Skeletal muscle satellite cell (primary cell): ENCODE measurements at regions not wholly inside any gene's neighbourhood (a gene's known extent, or its start where the extent isn't known, plus 50 kb on each side); places are given as distances from the start of the nearest gene placed in this dataset.
A peak's percentile ranks its signal among the peaks of the same experiment; 100 is the strongest.
"Not testable (repeated sequence)": the region's sequence is repeated elsewhere in the genome, so short reads cannot be mapped to it uniquely, and the experiment has no call there.

ENCODE experiments used
- H3K27me3 ChIP-seq: 2 replicates; pipeline ENCODE4 v1.7.0; 2013; ENCODE audit warnings: low read length; ENCODE audit not compliant: control insufficient read depth, insufficient read depth
- H3K36me3 ChIP-seq: 2 replicates; pipeline ENCODE4 v1.7.0; 2013; ENCODE audit warnings: mild to moderate bottlenecking, control low read depth, low read length; ENCODE audit not compliant: insufficient read depth
- H3K4me1 ChIP-seq: 2 replicates; pipeline ENCODE4 v1.7.0; 2013; ENCODE audit warnings: low read length; ENCODE audit not compliant: control insufficient read depth, insufficient read depth
- H3K4me2 ChIP-seq: 2 replicates; pipeline ENCODE4 v1.7.0; 2013; ENCODE audit warnings: mild to moderate bottlenecking, low read length
- H3K4me3 ChIP-seq: 2 replicates; pipeline ENCODE4 v1.7.0; 2013; ENCODE audit warnings: low read length
- H3K9ac ChIP-seq: 2 replicates; pipeline ENCODE4 v1.7.0; 2013; ENCODE audit warnings: mild to moderate bottlenecking, low read depth, low read length, moderate library complexity
- H3K9me3 ChIP-seq: replicated peaks from 2 replicates; pipeline ENCODE4 v1.7.0; 2013; ENCODE audit warnings: mild to moderate bottlenecking, control low read depth, low read length

DNA sequence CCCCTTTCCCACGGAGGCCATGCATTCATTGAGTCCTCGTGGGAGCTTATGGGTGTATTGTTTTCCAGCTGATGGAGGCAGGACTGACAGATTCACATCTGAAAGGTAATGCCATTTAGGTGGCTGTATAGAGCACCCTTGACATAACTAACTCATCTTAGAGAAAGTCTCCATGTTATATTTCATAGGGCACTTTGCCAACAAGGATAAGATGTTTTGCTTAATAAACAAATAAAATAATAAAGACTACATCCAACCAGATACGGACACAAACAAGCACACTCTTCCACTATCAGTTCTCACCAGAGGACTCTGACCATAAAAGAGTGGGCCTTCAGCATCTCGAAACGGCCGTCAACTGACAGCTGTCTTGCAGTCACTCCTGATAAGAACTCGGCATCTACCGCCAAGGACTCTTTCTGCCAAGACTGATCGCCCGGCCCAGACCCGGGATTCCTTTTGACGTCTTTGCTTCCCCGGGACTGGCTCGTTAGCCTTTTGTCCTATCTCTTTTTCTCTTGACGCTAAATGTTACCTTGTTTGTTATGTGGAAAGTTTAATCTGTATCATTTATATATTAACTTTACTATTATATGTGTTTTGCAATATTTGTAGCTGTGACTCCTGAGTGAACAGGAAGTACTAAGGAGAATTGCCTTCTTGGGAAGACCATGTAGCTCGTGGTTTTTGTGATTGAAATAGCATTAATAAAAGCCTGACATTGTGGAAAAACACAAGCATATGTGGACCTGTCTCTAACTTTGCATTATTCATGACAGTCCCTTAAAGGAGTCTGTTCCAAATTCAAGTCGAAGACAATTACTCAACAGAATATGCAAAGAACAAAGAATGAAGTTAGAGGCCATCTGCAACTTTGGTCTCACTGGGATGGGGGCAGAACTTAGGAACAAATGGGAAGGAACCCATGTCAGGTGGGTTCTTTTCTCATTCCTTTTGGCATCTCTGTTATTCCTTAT is 195.1 kb downstream of the LPIN1 start:
- Histone ChIP-seq H3K4me1 (no peaks in the 10 kb centered on the region), H3K9ac (no peak overlapping the region), H3K9me3 (no peaks in the 10 kb centered on the region), H3K36me3 (no peaks in the 10 kb centered on the region), H3K4me2 (no peak overlapping the region), H3K27me3 (no peaks in the 10 kb centered on the region), H3K4me3 (no peak overlapping the region)

DNA sequence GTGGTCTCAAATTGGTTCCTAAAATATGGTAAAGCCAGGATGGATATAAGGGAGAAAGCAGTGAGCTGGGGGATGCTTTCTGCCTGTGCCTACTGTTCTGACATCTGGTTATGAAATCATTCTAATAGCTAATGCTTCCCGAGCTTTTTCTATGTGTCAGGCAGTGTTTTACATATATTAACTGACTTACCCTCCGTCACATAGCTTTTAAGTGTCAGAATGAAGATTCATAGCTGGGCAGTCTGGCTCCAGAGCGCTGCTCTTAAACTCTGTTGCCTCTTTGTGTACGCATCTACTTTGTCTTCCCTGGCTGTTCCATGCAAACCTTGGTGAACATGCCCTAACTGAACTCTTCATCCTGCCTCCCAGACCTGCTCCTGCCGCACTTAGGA is 195.7 kb downstream of the LPIN1 start:
- Histone ChIP-seq H3K4me2 (no peak overlapping the region), H3K4me1 (no peaks in the 10 kb centered on the region), H3K36me3 (no peaks in the 10 kb centered on the region), H3K4me3 (no peak overlapping the region), H3K9me3 (no peaks in the 10 kb centered on the region), H3K9ac (no peak overlapping the region), H3K27me3 (no peaks in the 10 kb centered on the region)

DNA sequence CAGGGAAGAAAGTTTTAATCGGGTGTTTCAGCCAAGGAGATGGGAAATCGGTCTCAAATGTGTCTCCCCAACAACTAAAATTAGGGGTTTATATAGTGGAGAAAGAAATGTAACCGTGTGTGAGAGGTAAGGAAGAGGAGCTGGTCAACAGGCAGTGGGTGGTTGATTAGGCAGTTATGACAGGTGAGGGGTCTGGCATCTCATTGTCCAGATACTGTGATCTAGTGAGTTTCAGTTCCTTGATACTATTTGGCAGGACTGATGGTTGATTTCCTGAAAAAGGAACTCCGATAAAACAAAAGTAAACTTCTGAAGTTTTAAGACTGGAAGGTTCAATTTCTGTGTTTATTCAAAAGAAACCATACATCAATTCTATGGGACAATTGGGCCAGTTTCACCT is 197.9 kb downstream of the LPIN1 start:
- H3K4me1 ChIP-seq = no peaks in the 10 kb centered on the region
- no peak overlapping the region for H3K9ac ChIP-seq
- no peaks in the 10 kb centered on the region for H3K9me3 ChIP-seq
- no peak overlapping the region for H3K4me2 ChIP-seq
- H3K4me3 ChIP-seq = no peak overlapping the region
- no peaks in the 10 kb centered on the region for H3K27me3 ChIP-seq
- no peaks in the 10 kb centered on the region for H3K36me3 ChIP-seq

DNA sequence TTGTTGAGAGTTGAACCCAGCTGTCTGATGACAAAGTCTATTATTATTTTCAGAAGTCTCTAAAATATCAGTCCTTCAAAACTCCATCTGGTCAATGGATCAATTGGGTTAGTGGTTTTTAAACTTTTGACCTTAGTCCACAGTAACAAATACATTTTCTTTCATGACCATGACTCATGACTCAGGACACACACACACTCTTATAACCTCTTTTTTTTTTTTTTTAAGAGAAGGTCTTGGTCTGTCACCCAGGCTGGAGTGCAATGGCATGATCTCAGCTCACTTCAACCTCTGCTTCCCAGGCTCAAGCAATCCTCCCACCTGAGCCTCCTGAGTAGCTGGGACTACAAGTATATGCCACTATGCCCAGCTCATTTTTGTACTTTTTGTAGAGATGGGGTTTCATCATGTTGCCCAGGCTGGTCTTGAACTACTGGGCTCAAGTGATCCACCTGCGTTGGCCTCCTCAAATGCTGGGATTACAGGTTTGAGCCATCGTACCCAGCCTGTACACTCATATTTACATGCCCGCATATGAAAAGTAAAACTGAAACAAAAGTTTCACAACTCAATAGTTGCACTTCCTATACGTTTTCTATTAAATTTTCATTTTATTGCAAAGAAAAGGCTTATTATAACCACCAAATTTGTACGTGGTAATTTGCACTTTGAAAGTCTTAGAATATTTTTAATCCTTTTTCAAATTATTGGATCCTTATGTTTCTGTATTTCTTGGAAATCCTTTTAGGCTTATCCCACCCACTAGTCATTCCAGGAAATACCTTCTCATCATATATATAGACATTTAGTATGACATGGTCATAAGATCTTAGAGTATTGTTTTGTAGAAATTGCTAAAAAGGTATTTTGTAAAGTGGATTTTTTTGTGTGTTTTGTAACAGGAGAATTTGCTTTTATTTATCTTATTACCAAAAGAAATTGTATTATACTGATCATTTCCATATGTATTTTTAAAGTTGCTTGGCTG is 199.0 kb downstream of the LPIN1 start:
- Histone ChIP-seq H3K36me3 (no peaks in the 10 kb centered on the region), H3K4me3 (no peak overlapping the region), H3K27me3 (no peaks in the 10 kb centered on the region), H3K4me1 (no peaks in the 10 kb centered on the region), H3K4me2 (no peak overlapping the region), H3K9me3 (no peaks in the 10 kb centered on the region), H3K9ac (no peak overlapping the region)

DNA sequence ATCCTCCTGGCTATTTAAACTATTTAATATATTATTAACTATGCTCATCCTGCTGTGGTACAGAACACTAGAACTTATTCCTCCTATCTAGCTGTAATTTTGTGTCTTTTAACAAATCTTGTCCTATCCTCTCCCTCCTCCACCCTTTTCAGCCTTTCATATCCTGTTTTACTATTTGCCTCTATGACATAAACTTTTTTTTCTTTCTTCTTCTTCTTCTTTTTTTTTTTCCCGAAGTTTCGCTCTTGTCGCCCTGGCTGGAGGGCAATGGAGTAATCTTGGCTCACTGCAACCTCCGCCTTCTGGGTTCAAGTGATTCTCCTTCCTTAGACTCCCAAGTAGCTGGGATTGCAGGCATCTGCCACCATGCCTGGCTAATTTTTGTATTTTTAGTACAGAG is 201.5 kb downstream of the LPIN1 start:
- Histone ChIP-seq H3K36me3 (no peaks in the 10 kb centered on the region), H3K4me2 (no peak overlapping the region), H3K9me3 (no peaks in the 10 kb centered on the region), H3K27me3 (no peaks in the 10 kb centered on the region), H3K4me3 (no peak overlapping the region), H3K4me1 (no peaks in the 10 kb centered on the region), H3K9ac (no peak overlapping the region)

DNA sequence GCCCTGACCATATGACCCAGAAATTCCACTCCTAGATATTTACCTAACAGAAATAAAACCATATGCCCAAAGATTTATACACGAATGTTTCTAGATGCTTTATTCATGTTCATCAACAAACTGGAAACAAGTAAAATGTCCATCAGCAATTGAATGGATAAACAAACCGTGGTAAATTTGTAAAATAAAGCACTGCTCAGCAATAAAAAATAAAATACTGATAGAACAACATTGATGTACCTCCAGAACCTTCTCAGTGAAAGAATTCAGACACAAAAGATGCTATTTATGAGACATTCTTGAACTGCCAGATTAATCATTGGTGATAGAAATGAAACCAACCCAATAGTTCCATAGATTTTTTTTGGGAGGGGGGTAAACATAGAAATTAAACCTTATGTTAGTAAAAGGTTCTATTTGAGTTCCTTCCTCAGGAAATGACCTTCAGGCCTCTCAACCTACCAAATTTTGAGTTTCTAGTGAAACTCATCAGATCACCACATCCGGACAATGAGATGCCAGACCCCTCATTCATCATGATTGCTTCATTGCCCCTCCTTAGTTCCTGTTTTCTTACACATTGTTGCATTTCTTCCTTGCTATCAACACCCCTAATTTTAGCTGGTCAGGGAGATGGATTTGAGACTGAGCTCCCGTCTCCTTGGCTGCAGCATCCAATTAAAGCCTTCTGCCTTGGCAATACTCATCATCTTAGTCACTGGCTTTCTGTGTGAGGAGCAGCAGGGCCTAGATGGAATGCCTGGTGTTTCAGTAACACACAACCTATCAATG is 203.5 kb downstream of the LPIN1 start:
- H3K4me2 ChIP-seq = no peak overlapping the region
- H3K9me3 ChIP-seq = no peaks in the 10 kb centered on the region
- no peaks in the 10 kb centered on the region for H3K27me3 ChIP-seq
- no peaks in the 10 kb centered on the region for H3K36me3 ChIP-seq
- no peak overlapping the region for H3K4me3 ChIP-seq
- no peaks in the 10 kb centered on the region for H3K4me1 ChIP-seq
- no peak overlapping the region for H3K9ac ChIP-seq

DNA sequence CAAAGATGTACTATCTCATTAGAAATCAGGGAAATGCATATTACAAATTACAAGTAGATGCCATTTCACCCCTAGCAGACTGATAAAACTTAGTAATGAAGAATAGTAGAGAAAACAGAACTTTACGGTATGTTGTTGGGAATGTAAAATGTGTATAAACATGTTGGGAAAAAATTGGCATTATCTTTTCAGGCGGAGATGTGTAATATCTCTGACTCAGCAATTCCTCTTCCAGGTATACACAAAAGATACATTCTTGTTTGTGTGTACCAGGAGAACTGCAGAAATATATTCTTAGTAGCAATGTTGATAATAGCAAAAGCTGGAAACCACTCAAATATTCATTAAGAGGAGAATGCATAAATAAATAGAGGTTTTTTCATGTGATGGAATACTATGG is 204.5 kb downstream of the LPIN1 start:
- Histone ChIP-seq H3K4me2 (no peak overlapping the region), H3K27me3 (peaks cover 5% of the 10 kb centered on the region), H3K36me3 (no peaks in the 10 kb centered on the region), H3K4me3 (no peak overlapping the region), H3K9ac (no peak overlapping the region), H3K4me1 (peaks cover 6% of the 10 kb centered on the region), H3K9me3 (no peaks in the 10 kb centered on the region)

DNA sequence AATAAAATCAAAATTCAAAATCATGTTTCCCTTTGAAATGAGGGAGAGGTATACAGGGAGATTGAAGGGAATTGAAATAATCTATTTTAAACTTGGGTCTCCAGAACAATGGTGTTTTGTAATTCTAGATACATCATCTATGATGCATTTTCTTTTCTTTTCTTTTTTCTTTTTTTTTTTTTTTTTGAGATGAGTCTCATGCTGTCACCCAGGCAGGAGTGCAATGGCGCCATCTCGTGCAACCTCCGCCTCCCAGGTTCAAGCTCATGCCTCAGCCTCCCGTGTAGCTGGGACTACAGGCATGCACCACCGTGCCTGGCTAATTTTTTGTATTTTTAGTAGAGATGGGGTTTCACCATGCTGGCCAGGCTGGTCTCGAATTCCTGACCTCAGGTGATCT is 205.1 kb downstream of the LPIN1 start:
- H3K4me2 ChIP-seq, H3K4me3 ChIP-seq, H3K9me3 ChIP-seq, H3K27me3 ChIP-seq, H3K4me1 ChIP-seq, H3K9ac ChIP-seq, H3K36me3 ChIP-seq: not testable (repeated sequence)

DNA sequence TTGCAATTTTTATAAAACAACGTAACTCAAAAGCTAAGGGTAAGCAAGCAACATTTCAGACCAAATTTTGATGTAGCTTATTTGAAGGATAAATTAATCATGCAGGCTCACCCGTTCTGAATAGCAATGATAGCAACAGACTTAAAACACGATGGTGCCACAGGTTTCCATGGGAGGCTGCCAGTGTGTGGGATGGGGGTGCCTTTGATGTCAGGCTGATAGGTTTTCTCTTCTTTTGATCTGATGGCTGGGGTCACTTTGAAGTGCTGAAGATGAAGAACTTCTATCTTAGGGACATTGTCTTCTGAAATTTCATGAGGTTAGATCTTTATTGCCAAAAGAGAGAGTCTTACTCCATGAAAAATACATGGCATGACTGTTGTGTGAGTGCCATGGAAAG is 206.8 kb downstream of the LPIN1 start:
- H3K4me1 ChIP-seq = peaks cover 9% of the 10 kb centered on the region
- H3K4me2 ChIP-seq = no peak overlapping the region
- H3K36me3 ChIP-seq = no peaks in the 10 kb centered on the region
- peaks cover 9% of the 10 kb centered on the region for H3K27me3 ChIP-seq
- no peak overlapping the region for H3K4me3 ChIP-seq
- no peak overlapping the region for H3K9ac ChIP-seq
- no peaks in the 10 kb centered on the region for H3K9me3 ChIP-seq

DNA sequence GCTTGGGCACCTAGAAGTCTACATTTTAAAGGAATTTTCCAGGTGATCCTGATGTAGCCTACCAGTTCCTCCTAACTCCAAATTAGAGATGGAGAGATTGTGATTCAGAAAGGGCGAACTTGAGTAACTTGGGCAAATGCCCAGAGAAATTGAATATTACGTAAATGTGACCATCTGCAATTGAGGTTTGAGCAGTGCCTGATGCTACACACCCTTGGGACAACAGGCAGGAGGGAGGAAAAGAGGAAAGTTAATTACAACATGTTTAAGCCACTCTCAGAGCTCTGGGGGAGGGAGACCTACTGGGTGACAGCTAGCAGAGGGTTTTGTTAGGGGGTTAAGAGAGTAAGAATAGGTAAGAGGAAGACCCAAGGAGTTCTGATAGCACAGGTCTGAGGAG is 208.9 kb downstream of the LPIN1 start:
- Histone ChIP-seq H3K9me3 (no peaks in the 10 kb centered on the region), H3K4me3 (no peak overlapping the region), H3K9ac (no peak overlapping the region), H3K27me3 (peaks cover 9% of the 10 kb centered on the region), H3K4me1 (peaks cover 9% of the 10 kb centered on the region), H3K4me2 (peak overlapping the region; percentile 51), H3K36me3 (no peaks in the 10 kb centered on the region)

DNA sequence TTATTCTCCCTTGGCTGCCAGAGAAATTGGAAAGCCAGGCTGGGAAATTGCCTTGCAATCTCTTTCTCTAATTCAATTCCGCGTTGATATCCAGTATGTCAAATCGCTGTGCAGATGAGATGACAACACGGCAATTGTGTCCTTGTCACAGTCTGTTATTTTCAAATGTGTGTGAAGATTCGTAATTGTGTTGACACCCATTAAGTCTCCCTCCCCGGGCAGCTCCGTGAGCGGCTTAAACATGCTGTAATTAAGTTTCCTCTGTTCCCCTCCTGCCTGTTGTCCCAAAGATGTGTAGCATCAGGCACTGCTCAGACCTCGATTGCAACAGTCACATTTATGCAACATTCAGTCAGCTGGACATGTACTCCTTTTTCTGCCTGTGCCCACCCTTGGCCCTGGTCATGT is 209.5 kb downstream of the LPIN1 start:
- H3K4me1 ChIP-seq = peaks cover 9% of the 10 kb centered on the region
- peak overlapping the region; percentile 23 for H3K4me3 ChIP-seq
- no peaks in the 10 kb centered on the region for H3K36me3 ChIP-seq
- peak overlapping the region; percentile 51 for H3K4me2 ChIP-seq
- no peak overlapping the region for H3K9ac ChIP-seq
- H3K27me3 ChIP-seq = peaks cover 9% of the 10 kb centered on the region
- H3K9me3 ChIP-seq = no peaks in the 10 kb centered on the region
